ENCODE measurements at regions not wholly inside any gene's neighbourhood (a gene's known extent, or its start where the extent isn't known, plus 50 kb on each side); places are given as distances from the start of the nearest gene placed in this dataset.

GRCh38 chr5:54695198-54695966 is 177.8 kb downstream of the SNX18 start:
- H3K27ac Mint-ChIP-seq = peak overlapping the region in 2 of 6 donors; percentile 20 to 64
- peaks cover 24 to 47% (median 31%) of the 10 kb centered on the region in 3 donors for H3K4me1 Mint-ChIP-seq
- DNase-seq = no peak
- no peaks in the 10 kb centered on the region for H3K27me3 Mint-ChIP-seq
- no peak overlapping the region for H3K4me3 Mint-ChIP-seq
- ATAC-seq (ENCODE audit: low read depth in 2 of 2) = no peak
- peaks cover 0 to 11% (median 4%) of the 10 kb centered on the region in 7 donors for H3K9me3 Mint-ChIP-seq
- peaks cover 0 to 11% of the 10 kb centered on the region in 2 donors for H3K36me3 Mint-ChIP-seq

GRCh38 chr5:54693936-54694657 is 176.5 kb downstream of the SNX18 start:
- DNase-seq = no peak
- Mint-ChIP-seq H3K4me1 (peaks cover 34 to 60% (median 44%) of the 10 kb centered on the region in 3 donors), H3K27me3 (no peaks in the 10 kb centered on the region), H3K9me3 (peaks cover 0 to 11% (median 4%) of the 10 kb centered on the region in 7 donors), H3K4me3 (no peak overlapping the region), H3K36me3 (peaks cover 0 to 11% of the 10 kb centered on the region in 2 donors), H3K27ac (peak overlapping the region in 3 of 6 donors; percentile 48 to 85 (median 66))
- no peak for ATAC-seq (ENCODE audit: low read depth in 2 of 2)

GRCh38 chr5:54692631-54693030 is 175.1 kb downstream of the SNX18 start:
- peak overlapping the region in 1 of 6 donors; percentile 6 for H3K27ac Mint-ChIP-seq
- H3K9me3 Mint-ChIP-seq = peaks cover 0 to 11% (median 4%) of the 10 kb centered on the region in 7 donors
- peak overlapping the region in 1 of 8 donors; percentile 6 for H3K4me3 Mint-ChIP-seq

GRCh38 chr5:54691656-54692055 is 174.1 kb downstream of the SNX18 start:
- H3K9me3 Mint-ChIP-seq = peaks cover 0 to 19% (median 5%) of the 10 kb centered on the region in 7 donors
- H3K4me3 Mint-ChIP-seq = peak overlapping the region in 6 of 8 donors; percentile 18 to 57 (median 36)
- H3K4me1 Mint-ChIP-seq = peaks cover 37 to 56% (median 47%) of the 10 kb centered on the region in 3 donors
- H3K36me3 Mint-ChIP-seq = peaks cover 0 to 11% of the 10 kb centered on the region in 2 donors
- ATAC-seq (ENCODE audit: low read depth in 2 of 2) (peak; percentile 48 to 50), DNase-seq (no peak)
- H3K27ac Mint-ChIP-seq = peak overlapping the region in 5 of 6 donors; percentile 1 to 82 (median 72)
- no peaks in the 10 kb centered on the region for H3K27me3 Mint-ChIP-seq

More at GRCh38 chr5:54692631-54693030, 175.1 kb downstream of the SNX18 start:
- no peak for DNase-seq
- no peaks in the 10 kb centered on the region for H3K27me3 Mint-ChIP-seq
- H3K36me3 Mint-ChIP-seq = peaks cover 0 to 11% of the 10 kb centered on the region in 2 donors
- peaks cover 37 to 56% (median 47%) of the 10 kb centered on the region in 3 donors for H3K4me1 Mint-ChIP-seq
- ATAC-seq (ENCODE audit: low read depth in 2 of 2) = no peak

- H3K4me3 Mint-ChIP-seq = peak overlapping the region in 1 of 8 donors; percentile 22
- ATAC-seq (ENCODE audit: low read depth in 2 of 2) (no peak), DNase-seq (no peak)
- peaks cover 0 to 19% (median 5%) of the 10 kb centered on the region in 7 donors for H3K9me3 Mint-ChIP-seq
- peaks cover 32 to 47% (median 44%) of the 10 kb centered on the region in 3 donors for H3K4me1 Mint-ChIP-seq
- peaks cover 0 to 11% of the 10 kb centered on the region in 2 donors for H3K36me3 Mint-ChIP-seq
- no peaks in the 10 kb centered on the region for H3K27me3 Mint-ChIP-seq
- H3K27ac Mint-ChIP-seq = peak overlapping the region in 3 of 6 donors; percentile 38 to 64 (median 57)
Observed at GRCh38 chr5:54689411-54690251, 172.1 kb downstream of the SNX18 start.

- no peak overlapping the region for H3K4me3 Mint-ChIP-seq
- no peak for ATAC-seq (ENCODE audit: low read depth in 2 of 2)
Observed at GRCh38 chr5:54680998-54681397, 163.4 kb downstream of the SNX18 start.

GRCh38 chr5:54679686-54680085 is 162.1 kb downstream of the SNX18 start:
- Mint-ChIP-seq H3K27me3 (no peaks in the 10 kb centered on the region), H3K9me3 (peaks cover 0 to 5% (median 3%) of the 10 kb centered on the region in 7 donors), H3K27ac (no peak overlapping the region), H3K4me1 (peaks cover 16 to 24% (median 23%) of the 10 kb centered on the region in 3 donors), H3K36me3 (peaks cover 0 to 4% of the 10 kb centered on the region in 2 donors), H3K4me3 (no peak overlapping the region)
- no peak for ATAC-seq (ENCODE audit: low read depth in 2 of 2)
- DNase-seq = no peak

More at GRCh38 chr5:54680998-54681397, 163.4 kb downstream of the SNX18 start:
- no peaks in the 10 kb centered on the region for H3K27me3 Mint-ChIP-seq
- peaks cover 0 to 5% (median 0%) of the 10 kb centered on the region in 7 donors for H3K9me3 Mint-ChIP-seq
- no peaks in the 10 kb centered on the region for H3K36me3 Mint-ChIP-seq
- H3K27ac Mint-ChIP-seq = no peak overlapping the region
- DNase-seq = no peak
- peaks cover 7 to 15% (median 12%) of the 10 kb centered on the region in 3 donors for H3K4me1 Mint-ChIP-seq

- DNase-seq = no peak
- peaks cover 0 to 6% (median 5%) of the 10 kb centered on the region in 7 donors for H3K9me3 Mint-ChIP-seq
- H3K4me1 Mint-ChIP-seq = peaks cover 26 to 34% (median 32%) of the 10 kb centered on the region in 3 donors
- no peak overlapping the region for H3K4me3 Mint-ChIP-seq
- H3K27ac Mint-ChIP-seq = no peak overlapping the region
- H3K27me3 Mint-ChIP-seq = no peaks in the 10 kb centered on the region
- ATAC-seq (ENCODE audit: low read depth in 2 of 2) = no peak
- peaks cover 0 to 5% of the 10 kb centered on the region in 2 donors for H3K36me3 Mint-ChIP-seq
Observed at GRCh38 chr5:54678737-54679136, 161.2 kb downstream of the SNX18 start.

- H3K9me3 Mint-ChIP-seq = peaks cover 5 to 19% (median 10%) of the 10 kb centered on the region in 7 donors
- H3K27ac Mint-ChIP-seq = peak overlapping the region in 5 of 6 donors; percentile 7 to 79 (median 72)
- H3K4me1 Mint-ChIP-seq = peaks cover 45 to 54% (median 52%) of the 10 kb centered on the region in 3 donors
- H3K27me3 Mint-ChIP-seq = no peaks in the 10 kb centered on the region
- H3K36me3 Mint-ChIP-seq = peaks cover 0 to 5% of the 10 kb centered on the region in 2 donors
- DNase-seq (no peak), ATAC-seq (ENCODE audit: low read depth in 2 of 2) (no peak)
- H3K4me3 Mint-ChIP-seq = peak overlapping the region in 1 of 8 donors; percentile 63
Observed at GRCh38 chr5:54676481-54677340, 159.2 kb downstream of the SNX18 start.

- Mint-ChIP-seq H3K4me3 (peak overlapping the region; percentile 24 to 90 (median 72)), H3K27me3 (no peaks in the 10 kb centered on the region), H3K9me3 (peaks cover 5 to 24% (median 15%) of the 10 kb centered on the region in 7 donors), H3K36me3 (peaks cover under 1 to 5% of the 10 kb centered on the region in 2 donors), H3K4me1 (peaks cover 70 to 82% (median 82%) of the 10 kb centered on the region in 3 donors), H3K27ac (peak overlapping the region; percentile 55 to 97 (median 92))
- peak; percentile 93 for ATAC-seq (ENCODE audit: low read depth in 2 of 2)
- peak; percentile 70 for DNase-seq
Observed at GRCh38 chr5:54673523-54674225, 156.1 kb downstream of the SNX18 start.

GRCh38 chr5:54672871-54673270 is 155.3 kb downstream of the SNX18 start:
- peaks cover 8 to 13% of the 10 kb centered on the region in 2 donors for H3K36me3 Mint-ChIP-seq
- H3K4me3 Mint-ChIP-seq = peak overlapping the region in 4 of 8 donors; percentile 32 to 90 (median 72)

More at GRCh38 chr5:54672871-54673270, 155.3 kb downstream of the SNX18 start:
- ATAC-seq (ENCODE audit: low read depth in 2 of 2) = no peak
- H3K4me1 Mint-ChIP-seq = peaks cover 70 to 86% (median 79%) of the 10 kb centered on the region in 3 donors
- peaks cover 5 to 32% (median 20%) of the 10 kb centered on the region in 7 donors for H3K9me3 Mint-ChIP-seq
- H3K27ac Mint-ChIP-seq = peak overlapping the region in 4 of 6 donors; percentile 30 to 95 (median 64)
- DNase-seq = no peak
- H3K27me3 Mint-ChIP-seq = no peaks in the 10 kb centered on the region
